HG03439 (cell line): ENCODE measurements at regions not wholly inside any gene's neighbourhood (a gene's known extent, or its start where the extent isn't known, plus 50 kb on each side); places are given as distances from the start of the nearest gene placed in this dataset.
A peak's percentile ranks its signal among the peaks of the same experiment; 100 is the strongest.

Experiments
- ATAC-seq: cut with Tn5 transposase; IDR thresholded peaks from one replicate; pipeline ENCODE4 v1.9.1; 2021; ENCODE audit warnings: mild to moderate bottlenecking, moderate library complexity; ENCODE audit not compliant: unreplicated experiment

GRCh38 chr1:59136541-59137275 is 160.2 kb upstream of the FGGY start:
- no peak for ATAC-seq

GRCh38 chr1:59137276-59137615 is 159.6 kb upstream of the FGGY start:
- no peak for ATAC-seq

GRCh38 chr1:59137968-59138367 is 158.9 kb upstream of the FGGY start:
- ATAC-seq = no peak

GRCh38 chr1:59138402-59138801 is 158.5 kb upstream of the FGGY start:
- no peak for ATAC-seq

- no peak for ATAC-seq
Observed at GRCh38 chr1:59139396-59139795, 157.5 kb upstream of the FGGY start.

GRCh38 chr1:59141267-59141863 is 155.5 kb upstream of the FGGY start:
- ATAC-seq = no peak

- ATAC-seq = no peak
Observed at GRCh38 chr1:59142311-59143132, 154.4 kb upstream of the FGGY start.

- ATAC-seq = no peak
Observed at GRCh38 chr1:59143133-59143487, 153.8 kb upstream of the FGGY start.

- no peak for ATAC-seq
Observed at GRCh38 chr1:59143811-59144210, 153.1 kb upstream of the FGGY start.

GRCh38 chr1:59144959-59145358 is 151.9 kb upstream of the FGGY start:
- ATAC-seq = no peak

GRCh38 chr1:59146056-59146455 is 150.8 kb upstream of the FGGY start:
- no peak for ATAC-seq

- peak; percentile 51 for ATAC-seq
Observed at GRCh38 chr1:59146651-59147358, 150.1 kb upstream of the FGGY start.

GRCh38 chr1:59149435-59149834 is 147.5 kb upstream of the FGGY start:
- no peak for ATAC-seq

GRCh38 chr1:59150577-59151386 is 146.1 kb upstream of the FGGY start:
- ATAC-seq = peak; percentile 53

GRCh38 chr1:59151387-59151761 is 145.5 kb upstream of the FGGY start:
- no peak for ATAC-seq

GRCh38 chr1:59151860-59152259 is 145.0 kb upstream of the FGGY start:
- ATAC-seq = no peak

- no peak for ATAC-seq
Observed at GRCh38 chr1:59152511-59152910, 144.4 kb upstream of the FGGY start.

- ATAC-seq = no peak
Observed at GRCh38 chr1:59154401-59154800, 142.5 kb upstream of the FGGY start.

- no peak for ATAC-seq
Observed at GRCh38 chr1:59155351-59155750, 141.5 kb upstream of the FGGY start.

- ATAC-seq = no peak
Observed at GRCh38 chr1:59156051-59156450, 140.8 kb upstream of the FGGY start.
